ENCODE measurements at regions not wholly inside any gene's neighbourhood (a gene's known extent, or its start where the extent isn't known, plus 50 kb on each side); places are given as distances from the start of the nearest gene placed in this dataset.

GRCh38 chr5:54736003-54736797 lies 218.6 kb downstream of the SNX18 start:
- no peak for TF ChIP-seq TAF1 (IDR thresholded peaks at IDR 0.05; ENCODE audit: low read depth)
- TF ChIP-seq EP300 (IDR thresholded peaks at IDR 0.05; ENCODE audit: borderline replicate concordance), result no peak
- no peak for TF ChIP-seq EGR1 (IDR thresholded peaks at IDR 0.05)
- TF ChIP-seq, protein P1, sequence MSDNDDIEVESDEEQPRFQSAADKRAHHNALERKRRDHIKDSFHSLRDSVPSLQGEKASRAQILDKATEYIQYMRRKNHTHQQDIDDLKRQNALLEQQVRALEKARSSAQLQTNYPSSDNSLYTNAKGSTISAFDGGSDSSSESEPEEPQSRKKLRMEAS (IDR thresholded peaks at IDR 0.05), result no peak
- TF ChIP-seq, protein P2, sequence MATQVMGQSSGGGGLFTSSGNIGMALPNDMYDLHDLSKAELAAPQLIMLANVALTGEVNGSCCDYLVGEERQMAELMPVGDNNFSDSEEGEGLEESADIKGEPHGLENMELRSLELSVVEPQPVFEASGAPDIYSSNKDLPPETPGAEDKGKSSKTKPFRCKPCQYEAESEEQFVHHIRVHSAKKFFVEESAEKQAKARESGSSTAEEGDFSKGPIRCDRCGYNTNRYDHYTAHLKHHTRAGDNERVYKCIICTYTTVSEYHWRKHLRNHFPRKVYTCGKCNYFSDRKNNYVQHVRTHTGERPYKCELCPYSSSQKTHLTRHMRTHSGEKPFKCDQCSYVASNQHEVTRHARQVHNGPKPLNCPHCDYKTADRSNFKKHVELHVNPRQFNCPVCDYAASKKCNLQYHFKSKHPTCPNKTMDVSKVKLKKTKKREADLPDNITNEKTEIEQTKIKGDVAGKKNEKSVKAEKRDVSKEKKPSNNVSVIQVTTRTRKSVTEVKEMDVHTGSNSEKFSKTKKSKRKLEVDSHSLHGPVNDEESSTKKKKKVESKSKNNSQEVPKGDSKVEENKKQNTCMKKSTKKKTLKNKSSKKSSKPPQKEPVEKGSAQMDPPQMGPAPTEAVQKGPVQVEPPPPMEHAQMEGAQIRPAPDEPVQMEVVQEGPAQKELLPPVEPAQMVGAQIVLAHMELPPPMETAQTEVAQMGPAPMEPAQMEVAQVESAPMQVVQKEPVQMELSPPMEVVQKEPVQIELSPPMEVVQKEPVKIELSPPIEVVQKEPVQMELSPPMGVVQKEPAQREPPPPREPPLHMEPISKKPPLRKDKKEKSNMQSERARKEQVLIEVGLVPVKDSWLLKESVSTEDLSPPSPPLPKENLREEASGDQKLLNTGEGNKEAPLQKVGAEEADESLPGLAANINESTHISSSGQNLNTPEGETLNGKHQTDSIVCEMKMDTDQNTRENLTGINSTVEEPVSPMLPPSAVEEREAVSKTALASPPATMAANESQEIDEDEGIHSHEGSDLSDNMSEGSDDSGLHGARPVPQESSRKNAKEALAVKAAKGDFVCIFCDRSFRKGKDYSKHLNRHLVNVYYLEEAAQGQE (IDR thresholded peaks at IDR 0.05; ENCODE audit: low read depth), result no peak
- no peak for TF ChIP-seq TEAD4 (IDR thresholded peaks at IDR 0.05)
- TF ChIP-seq ZBTB7A (IDR thresholded peaks at IDR 0.05; ENCODE audit: low read depth), result no peak
- TF ChIP-seq FOXM1 (IDR thresholded peaks at IDR 0.05; ENCODE audit: borderline replicate concordance, low read depth), result no peak
- no peak for TF ChIP-seq NFIC (IDR thresholded peaks at IDR 0.05)
